SK-N-SH treated with all-trans-retinoic acid at 6 μM for 48 hours (cell line): ENCODE measurements at regions not wholly inside any gene's neighbourhood (a gene's known extent, or its start where the extent isn't known, plus 50 kb on each side); places are given as distances from the start of the nearest gene placed in this dataset.

Experiments used
- TOX ChIP-seq: fragments of 250-450 bp; sonication (Bioruptor Pico); IDR thresholded peaks from 2 replicates; pipeline ENCODE4 v1.8.0; 2021; ENCODE audit warnings: mild to moderate bottlenecking, moderate library complexity, borderline replicate concordance
- ZFP3 ChIP-seq: fragments of 250-450 bp; sonication (Bioruptor Pico); IDR thresholded peaks from 2 replicates; pipeline ENCODE4 v1.5.0; 2020; ENCODE audit warnings: mild to moderate bottlenecking, moderate library complexity

DNA sequence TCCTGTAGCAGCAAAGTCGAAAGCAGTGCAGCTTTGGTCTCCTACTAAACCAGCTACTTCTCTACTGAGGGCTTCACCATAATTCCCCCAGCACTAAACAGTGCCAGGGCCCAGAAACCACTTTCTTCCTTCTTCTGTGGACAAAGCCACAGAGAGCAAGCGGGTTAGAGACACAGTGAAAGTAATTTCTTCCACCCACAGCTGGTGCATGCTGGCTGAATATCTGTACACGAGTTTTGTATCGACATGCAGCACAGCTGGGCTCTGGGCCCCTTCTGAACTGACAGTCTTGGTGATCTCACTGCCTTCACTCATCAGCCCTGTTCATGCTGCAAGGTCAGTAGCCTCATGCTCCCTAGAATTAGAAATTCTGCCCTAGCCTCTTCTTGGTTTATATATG lies 74.0 kb upstream of the SULT1C3 start:
- TF ChIP-seq ZFP3 (CRISPR knock-in tag) (no peak), TOX (CRISPR knock-in tag) (no peak)
